Vagina (tissue), 2 donors: ENCODE measurements at regions not wholly inside any gene's neighbourhood (a gene's known extent, or its start where the extent isn't known, plus 50 kb on each side); places are given as distances from the start of the nearest gene placed in this dataset.

Experiments
- DNase-seq, 2 donors: peaks; one replicate each; pipeline ENCODE4 v3.0.0-alpha.2; 2017; ENCODE audit errors: extremely low spot score in 2 of 2
- H3K27ac ChIP-seq: fragments of 200-600 bp; sonication (generic); one replicate; pipeline ENCODE4 v1.5.1; 2019
- H3K27me3 ChIP-seq: fragments of 200-600 bp; sonication (generic); one replicate; pipeline ENCODE4 v1.5.1; 2019
- H3K36me3 ChIP-seq, 2 donors: fragments of 200-600 bp; sonication (generic); one replicate each; pipeline ENCODE4 v1.5.1; 2017 to 2019
- H3K4me1 ChIP-seq: fragments of 200-600 bp; sonication (generic); one replicate; pipeline ENCODE4 v1.5.1; 2019
- H3K4me3 ChIP-seq, 2 donors: fragments of 200-600 bp; sonication (generic); 1 replicate in 1 of 2; 2 replicates in 1 of 2; pipeline ENCODE4 v1.5.1; 2016 to 2019
- H3K9me3 ChIP-seq: fragments of 200-600 bp; sonication (generic); one replicate; pipeline ENCODE4 v1.5.1; 2019
- CTCF ChIP-seq, 3 experiments: fragments of 450-650 bp in 2 of 3; fragments of 200-600 bp in 1 of 3; sonication (generic) in 1 of 3; IDR thresholded peaks; one replicate each; pipeline ENCODE4 v1.5.1; 2017 to 2019; ENCODE audit warnings: antibody characterized with exemption in 3 of 3, mild to moderate bottlenecking in 2 of 3, moderate library complexity in 2 of 3
- POLR2A ChIP-seq, 2 donors: fragments of 450-650 bp; IDR thresholded peaks; one replicate each; pipeline ENCODE4 v1.6.1; 2017; ENCODE audit warnings: antibody characterized with exemption in 2 of 2, mild to moderate bottlenecking in 2 of 2, moderate library complexity in 2 of 2
- POLR2AphosphoS5 ChIP-seq, 2 donors: sonication (generic); formaldehyde crosslinking; IDR thresholded peaks; one replicate each; pipeline ENCODE4 v1.9.0; 2017; ENCODE audit warnings: antibody characterized with exemption in 2 of 2, mild to moderate bottlenecking in 2 of 2, low read depth in 1 of 2; ENCODE audit not compliant: insufficient read depth in 1 of 2
- intact Hi-C: fragments of 100-400 bp; cut with DNase I; formaldehyde crosslinking; loops from one replicate; pipeline ENCODE4 v1.15.1; 2023

- no peaks in the 10 kb centered on the region for H3K4me1 ChIP-seq
- no peaks in the 10 kb centered on the region for H3K9me3 ChIP-seq
- H3K36me3 ChIP-seq, result no peaks in the 10 kb centered on the region
- no peaks in the 10 kb centered on the region for H3K27me3 ChIP-seq
- intact Hi-C loops, result no loop called here
- no peak overlapping the region for H3K4me3 ChIP-seq
- TF ChIP-seq POLR2AphosphoS5 (IDR thresholded peaks at IDR 0.05; ENCODE audit: insufficient read depth in 1 of 2, low read depth in 1 of 2) (no peak), CTCF (IDR thresholded peaks at IDR 0.05) (no peak), POLR2A (IDR thresholded peaks at IDR 0.05) (no peak)
- no peak for DNase-seq
- no peak overlapping the region for H3K27ac ChIP-seq
Observed at GRCh38 chr12:77251799-77252198, 186.4 kb upstream of the E2F7 start.

- Histone ChIP-seq H3K27me3 (no peaks in the 10 kb centered on the region), H3K4me1 (no peaks in the 10 kb centered on the region), H3K27ac (no peak overlapping the region), H3K4me3 (no peak overlapping the region), H3K36me3 (no peaks in the 10 kb centered on the region), H3K9me3 (no peaks in the 10 kb centered on the region)
- intact Hi-C loops, result no loop called here
- TF ChIP-seq CTCF (IDR thresholded peaks at IDR 0.05) (no peak), POLR2A (IDR thresholded peaks at IDR 0.05) (no peak), POLR2AphosphoS5 (IDR thresholded peaks at IDR 0.05; ENCODE audit: insufficient read depth in 1 of 2, low read depth in 1 of 2) (no peak)
- DNase-seq, result no peak
Observed at GRCh38 chr12:77249892-77250291, 184.5 kb upstream of the E2F7 start.

GRCh38 chr12:77248036-77248435, 182.7 kb upstream of the E2F7 start:
- Histone ChIP-seq H3K4me1 (no peaks in the 10 kb centered on the region), H3K27me3 (no peaks in the 10 kb centered on the region), H3K36me3 (no peaks in the 10 kb centered on the region), H3K9me3 (no peaks in the 10 kb centered on the region), H3K4me3 (no peak overlapping the region), H3K27ac (no peak overlapping the region)
- DNase-seq, result no peak
- TF ChIP-seq POLR2A (IDR thresholded peaks at IDR 0.05) (no peak), CTCF (IDR thresholded peaks at IDR 0.05) (no peak), POLR2AphosphoS5 (IDR thresholded peaks at IDR 0.05; ENCODE audit: insufficient read depth in 1 of 2, low read depth in 1 of 2) (no peak)
- intact Hi-C loops, result no loop called here

- TF ChIP-seq POLR2A (IDR thresholded peaks at IDR 0.05), result no peak
- no peak for TF ChIP-seq POLR2AphosphoS5 (IDR thresholded peaks at IDR 0.05; ENCODE audit: insufficient read depth in 1 of 2, low read depth in 1 of 2)
- TF ChIP-seq CTCF (IDR thresholded peaks at IDR 0.05), result no peak
- intact Hi-C loops, result no loop called here
Observed at GRCh38 chr12:77247542-77247941, 182.2 kb upstream of the E2F7 start.

GRCh38 chr12:77243345-77243744, 178.0 kb upstream of the E2F7 start:
- Histone ChIP-seq H3K27ac (no peak overlapping the region), H3K36me3 (no peaks in the 10 kb centered on the region), H3K4me3 (no peak overlapping the region), H3K4me1 (no peaks in the 10 kb centered on the region), H3K9me3 (no peaks in the 10 kb centered on the region), H3K27me3 (no peaks in the 10 kb centered on the region)
- intact Hi-C loops, result no loop called here
- no peak for TF ChIP-seq CTCF (IDR thresholded peaks at IDR 0.05)
- TF ChIP-seq POLR2AphosphoS5 (IDR thresholded peaks at IDR 0.05; ENCODE audit: insufficient read depth in 1 of 2, low read depth in 1 of 2), result no peak
- TF ChIP-seq POLR2A (IDR thresholded peaks at IDR 0.05), result no peak
- DNase-seq, result no peak

More at GRCh38 chr12:77247542-77247941, 182.2 kb upstream of the E2F7 start:
- no peak overlapping the region for H3K27ac ChIP-seq
- DNase-seq, result no peak
- H3K4me3 ChIP-seq, result no peak overlapping the region
- no peaks in the 10 kb centered on the region for H3K4me1 ChIP-seq
- no peaks in the 10 kb centered on the region for H3K36me3 ChIP-seq
- H3K27me3 ChIP-seq, result no peaks in the 10 kb centered on the region
- H3K9me3 ChIP-seq, result no peaks in the 10 kb centered on the region
